Fibroblast of peridontal ligament (primary cell): ENCODE measurements at regions not wholly inside any gene's neighbourhood (a gene's known extent, or its start where the extent isn't known, plus 50 kb on each side); places are given as distances from the start of the nearest gene placed in this dataset.

Experiments used
- DNase-seq: peaks from one replicate; pipeline ENCODE4 v3.0.0-alpha.2; 2010; ENCODE audit errors: extremely low read depth

DNA sequence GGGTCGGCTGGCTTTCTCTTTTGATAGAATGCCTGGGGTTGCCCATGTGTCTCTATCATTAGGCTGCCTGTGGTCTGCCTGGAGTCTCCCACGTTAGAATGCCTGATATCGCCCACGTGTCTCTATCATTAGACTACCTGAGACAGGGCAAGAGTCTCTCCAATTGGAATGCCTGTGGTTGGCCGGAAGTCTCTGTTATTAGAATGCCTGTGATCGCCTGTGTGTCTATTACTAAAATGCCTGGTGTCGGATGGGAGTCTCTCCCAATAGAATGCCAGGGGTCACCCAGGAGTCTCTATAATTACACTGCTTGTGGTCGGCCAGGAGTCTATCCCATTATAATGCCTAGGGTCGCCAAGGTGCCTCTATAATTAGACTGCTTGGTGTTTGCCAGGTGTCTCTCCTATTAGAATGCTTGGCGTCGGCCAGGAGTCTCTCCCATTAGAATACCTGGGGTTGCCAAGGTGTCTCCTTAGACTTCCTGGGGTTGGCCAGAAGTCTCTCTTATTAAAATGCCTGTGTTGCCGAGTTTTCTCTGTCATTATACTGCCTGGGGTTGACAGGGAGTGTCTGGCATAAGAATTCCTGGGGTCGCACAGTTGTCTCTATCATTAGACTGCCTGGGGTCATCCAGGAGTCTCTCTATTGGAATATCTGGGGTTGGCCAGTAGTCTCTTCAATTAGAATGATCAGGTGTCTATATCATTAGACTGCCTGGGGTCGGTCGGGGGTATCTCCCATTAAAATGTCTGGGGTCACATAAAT lies 2272.8 kb downstream of the TP53TG3F start:
- no peak for DNase-seq

DNA sequence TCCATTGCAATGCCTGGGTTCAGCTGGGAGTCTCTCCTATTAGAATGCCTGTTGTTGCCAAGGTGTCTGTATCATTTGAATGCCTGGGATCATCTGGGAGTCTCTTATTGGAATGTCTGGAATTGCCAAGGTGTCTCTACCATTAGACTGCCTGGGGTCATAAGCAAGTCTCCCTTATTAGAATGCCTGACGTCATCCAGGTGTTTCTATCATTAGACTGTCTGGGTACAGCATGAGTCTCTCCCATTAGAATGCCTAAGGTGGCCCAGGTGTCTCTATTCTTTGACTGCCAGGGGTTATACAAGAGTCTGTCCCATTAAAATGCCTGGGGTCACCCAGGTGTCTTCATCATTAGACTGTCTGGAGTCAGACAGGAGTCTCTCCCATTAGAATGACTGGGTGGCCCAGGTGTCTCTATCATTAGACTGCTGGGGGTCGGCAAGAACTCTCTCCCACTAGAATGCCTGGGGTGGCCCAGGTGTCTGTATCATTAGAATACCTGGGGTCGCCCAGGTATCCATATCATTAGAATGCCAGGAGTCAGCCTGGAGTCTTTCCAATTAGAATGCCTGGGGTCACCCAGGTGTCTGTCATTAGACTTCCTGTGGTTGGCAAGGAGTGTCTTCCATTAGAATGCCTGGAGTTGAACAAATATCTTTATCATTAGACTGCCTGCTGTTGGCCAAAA lies 2274.0 kb downstream of the TP53TG3F start:
- DNase-seq: no peak

DNA sequence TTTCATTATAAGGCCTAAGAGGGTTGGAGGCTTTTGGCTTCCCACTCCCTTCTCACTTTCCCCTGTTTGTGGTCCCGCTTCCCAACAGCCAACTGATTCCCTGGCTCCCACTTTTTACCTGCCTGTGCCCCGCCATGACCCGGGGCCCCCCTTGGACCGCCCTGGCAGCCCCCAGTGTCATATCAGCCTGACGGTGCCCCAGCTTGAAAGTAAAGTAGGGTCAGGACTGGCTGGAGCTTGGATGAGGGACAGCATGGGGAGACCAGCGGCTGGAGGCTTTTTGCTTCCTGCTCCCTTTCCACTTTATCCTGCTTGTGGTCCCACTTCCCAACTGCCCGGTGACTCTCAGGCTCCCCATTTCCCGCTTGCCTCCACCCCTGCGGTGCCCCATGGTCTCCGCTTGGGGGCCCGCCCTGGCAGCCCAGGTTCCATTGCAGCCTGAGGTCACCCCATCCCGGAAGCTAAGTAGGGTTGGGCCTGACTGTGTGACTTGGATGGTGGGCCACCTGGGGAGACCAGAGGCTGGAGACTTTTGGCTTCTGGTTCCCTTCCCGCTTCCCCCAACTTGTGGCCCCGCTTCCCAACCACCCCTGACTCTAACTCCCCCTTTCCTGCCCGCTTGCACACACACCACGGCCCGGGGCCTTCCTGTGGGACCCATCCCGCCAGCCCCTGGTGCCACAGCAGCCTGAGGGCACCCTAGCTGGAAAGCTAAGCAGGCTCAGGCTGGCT lies 2274.7 kb downstream of the TP53TG3F start:
- DNase-seq: no peak

DNA sequence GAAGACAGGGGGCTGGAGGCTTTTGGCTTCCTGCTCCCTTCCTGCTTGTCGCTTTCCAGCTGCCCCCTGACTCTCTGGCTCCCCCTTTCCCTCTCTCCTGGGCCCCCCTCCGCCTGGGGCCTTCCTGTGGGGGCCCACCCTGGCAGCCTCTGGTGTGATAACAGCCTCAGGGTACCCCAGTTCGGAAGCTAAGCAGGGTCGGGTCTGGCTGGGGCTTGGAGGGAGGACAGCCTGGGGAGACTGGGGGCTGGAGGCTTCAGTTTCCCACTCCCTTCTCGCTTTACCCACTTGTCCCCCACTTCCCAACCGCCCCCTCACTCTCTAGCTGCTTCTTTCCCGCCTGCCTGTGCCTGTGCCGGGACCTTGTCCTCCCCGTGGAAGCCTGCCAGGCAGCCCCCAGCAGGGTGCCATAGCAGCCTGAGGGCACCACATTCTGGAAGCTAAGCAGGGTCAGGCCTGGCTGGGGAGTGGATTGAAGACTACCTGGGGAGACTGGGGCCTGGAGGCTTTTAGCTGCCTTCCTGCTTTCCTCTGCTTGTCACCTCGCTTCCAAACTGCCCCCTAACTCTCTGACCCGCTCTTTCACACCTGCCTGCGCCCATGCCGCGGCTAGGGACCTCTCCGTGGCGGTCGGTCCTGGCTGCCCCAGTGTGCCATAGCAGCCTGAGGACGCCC lies 2275.5 kb downstream of the TP53TG3F start:
- no peak for DNase-seq

DNA sequence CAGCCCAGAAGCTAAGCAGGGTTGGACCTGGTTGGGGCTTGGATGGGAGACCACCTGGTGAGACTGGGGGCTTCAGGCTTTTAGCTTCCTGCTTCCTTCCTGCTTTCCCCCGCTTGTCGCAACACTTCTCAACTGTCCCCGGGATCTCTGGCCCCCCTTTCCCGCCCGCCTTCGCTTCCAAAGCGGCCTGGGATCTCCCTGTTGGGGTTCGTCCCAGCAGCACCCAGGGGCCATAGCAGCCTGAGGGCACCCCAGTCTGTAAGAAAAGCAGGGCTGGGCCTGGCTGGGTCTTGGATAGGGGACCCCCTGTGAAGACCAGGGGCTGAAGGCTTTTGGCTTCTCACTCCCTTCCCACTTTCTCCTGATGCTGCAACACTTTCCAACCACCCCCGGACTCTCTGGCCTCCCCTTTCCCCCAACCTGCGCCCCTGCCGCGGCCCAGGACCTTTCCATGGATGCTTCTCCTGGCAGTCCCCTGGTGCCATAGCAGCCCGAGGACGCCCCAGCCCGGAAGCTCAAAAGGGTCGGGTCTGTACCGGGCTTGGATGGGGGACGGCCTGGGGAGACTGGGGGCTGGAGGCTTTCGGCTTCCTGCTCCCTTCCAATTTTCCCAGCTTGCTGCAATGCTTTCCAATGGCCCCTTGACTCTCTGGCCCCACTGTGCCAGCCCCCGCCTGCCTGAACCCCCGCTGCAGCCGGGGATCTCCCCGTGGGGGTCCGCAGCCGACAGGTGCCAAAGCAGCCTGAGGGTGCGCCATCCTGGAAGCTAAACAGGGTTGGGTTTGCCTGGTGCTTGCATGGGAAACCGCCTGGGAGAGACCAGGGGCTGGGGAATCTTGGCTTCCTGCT lies 2276.2 kb downstream of the TP53TG3F start:
- no peak for DNase-seq

DNA sequence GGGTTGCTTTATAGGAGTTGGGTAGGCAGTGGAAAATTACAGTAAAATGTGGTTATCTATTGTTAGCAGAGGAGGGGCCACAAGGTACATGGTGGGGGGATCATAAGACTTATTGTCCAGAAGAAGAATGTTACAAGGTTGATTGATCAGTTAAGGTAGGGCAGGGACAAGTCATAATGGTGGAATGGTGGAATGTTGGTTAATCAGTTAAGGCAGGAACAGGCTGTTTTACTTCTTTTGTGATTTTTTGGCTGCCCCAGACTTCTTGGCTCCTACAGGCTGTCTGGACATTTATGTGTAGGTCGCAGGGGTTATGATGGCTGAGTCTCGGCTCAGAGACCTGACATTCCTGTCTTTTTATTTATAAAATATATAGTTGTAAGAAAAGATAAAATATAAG lies 2277.1 kb downstream of the TP53TG3F start:
- no peak for DNase-seq

DNA sequence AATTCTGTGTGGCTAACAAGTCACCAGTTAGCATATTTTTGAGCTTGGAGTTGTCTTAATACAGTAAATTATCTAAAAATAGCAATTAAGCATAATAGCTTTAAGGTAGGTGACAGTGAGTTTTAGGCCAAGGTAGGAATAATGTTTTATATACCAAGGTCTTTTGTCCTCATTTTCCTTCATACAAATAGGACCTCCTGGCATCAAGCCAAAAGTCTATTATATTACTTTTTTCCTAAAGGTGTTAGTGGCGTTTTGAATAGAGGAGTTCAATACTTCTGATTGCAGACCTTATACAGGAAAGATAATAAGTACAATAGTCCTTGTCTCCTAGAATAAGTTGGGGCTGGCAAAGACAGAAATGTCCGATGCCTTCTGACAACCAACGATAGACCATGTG lies 2277.7 kb downstream of the TP53TG3F start:
- DNase-seq: no peak

DNA sequence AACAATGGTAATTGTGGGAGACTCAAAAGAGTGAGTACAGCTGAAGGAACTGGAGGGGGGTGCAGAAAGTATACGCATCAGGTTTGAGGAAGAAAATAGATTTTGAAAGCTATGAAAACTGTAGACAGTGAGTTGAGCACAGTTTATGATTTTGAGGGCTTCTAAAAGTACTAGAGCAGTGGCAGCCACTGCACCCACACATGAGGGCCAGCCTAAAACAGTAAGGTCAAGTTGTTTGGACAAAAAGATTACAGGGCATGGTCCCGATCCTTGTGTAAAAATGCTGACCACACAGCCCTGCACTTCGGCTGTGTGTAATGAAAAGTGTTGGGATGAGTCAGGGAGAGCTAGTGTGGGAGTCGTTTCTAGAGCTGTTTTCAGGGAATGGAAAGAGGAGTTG lies 2282.1 kb downstream of the TP53TG3F start:
- DNase-seq: no peak

DNA sequence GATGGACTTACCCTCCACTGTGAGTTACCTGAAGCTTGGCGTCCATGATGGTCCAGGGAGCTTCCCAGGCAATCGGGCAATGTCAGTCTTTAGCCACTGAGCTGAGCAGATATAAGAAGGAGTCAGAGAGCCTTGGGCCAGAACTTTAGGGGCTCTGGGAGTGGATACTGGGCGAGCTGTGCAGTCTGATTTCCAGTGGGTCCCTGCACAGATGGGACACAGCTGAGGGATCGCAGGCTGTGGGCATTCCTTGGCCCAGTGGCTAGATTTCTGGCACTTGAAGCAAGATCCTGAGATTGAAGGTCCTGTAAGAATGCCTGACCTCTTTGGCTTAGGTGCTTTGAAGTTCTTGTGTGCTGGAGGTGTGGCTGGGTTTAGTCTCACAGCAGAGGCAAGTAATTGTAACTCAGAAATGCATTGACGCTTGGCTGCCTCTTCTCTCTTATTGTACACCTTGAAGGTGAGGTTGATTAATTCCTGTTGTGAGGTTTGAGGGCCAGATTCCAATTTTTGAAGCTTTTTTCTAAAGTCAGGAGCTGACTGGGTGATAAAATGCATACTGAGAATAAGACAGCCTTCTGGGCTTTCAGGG lies 2283.8 kb downstream of the TP53TG3F start:
- DNase-seq: no peak

DNA sequence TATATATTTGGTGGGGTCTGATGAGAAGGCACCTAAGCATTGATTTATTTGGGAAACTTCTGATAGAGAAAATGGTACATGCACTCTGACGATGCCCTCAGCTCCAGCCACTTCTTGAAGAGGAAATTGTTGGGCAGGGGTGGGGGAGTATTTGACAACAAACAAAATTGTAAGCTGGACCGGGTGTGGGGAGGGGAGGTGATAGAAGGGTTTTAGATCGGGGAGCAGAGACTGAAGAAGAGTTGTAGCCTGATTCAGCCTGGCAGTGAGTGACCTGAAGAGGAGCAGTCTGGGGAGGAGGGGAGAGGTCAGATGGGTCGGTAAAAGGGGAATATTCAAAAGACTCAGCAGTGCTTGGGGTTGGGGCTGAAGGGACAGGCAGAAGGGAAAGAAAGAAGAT lies 2284.7 kb downstream of the TP53TG3F start:
- DNase-seq: no peak

DNA sequence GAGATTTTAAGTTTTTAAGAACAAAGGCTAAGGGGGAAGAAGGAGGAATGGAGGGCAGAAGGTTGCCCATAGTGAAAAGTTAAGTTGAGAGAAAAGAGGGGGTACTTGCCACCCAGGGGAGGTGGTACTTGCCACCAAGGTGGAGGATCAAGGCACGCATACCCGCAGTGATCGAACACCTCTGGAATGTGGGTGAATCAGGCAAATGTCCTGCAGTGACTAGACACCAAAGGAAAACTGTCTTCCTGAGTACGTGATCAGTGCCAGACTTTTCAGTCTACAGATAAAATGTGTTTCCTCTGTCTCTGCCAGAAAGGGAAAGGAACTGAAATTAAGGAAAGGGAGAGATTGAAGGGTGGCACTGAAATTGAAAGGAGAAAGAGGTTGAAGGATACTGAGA lies 2285.3 kb downstream of the TP53TG3F start:
- no peak for DNase-seq

DNA sequence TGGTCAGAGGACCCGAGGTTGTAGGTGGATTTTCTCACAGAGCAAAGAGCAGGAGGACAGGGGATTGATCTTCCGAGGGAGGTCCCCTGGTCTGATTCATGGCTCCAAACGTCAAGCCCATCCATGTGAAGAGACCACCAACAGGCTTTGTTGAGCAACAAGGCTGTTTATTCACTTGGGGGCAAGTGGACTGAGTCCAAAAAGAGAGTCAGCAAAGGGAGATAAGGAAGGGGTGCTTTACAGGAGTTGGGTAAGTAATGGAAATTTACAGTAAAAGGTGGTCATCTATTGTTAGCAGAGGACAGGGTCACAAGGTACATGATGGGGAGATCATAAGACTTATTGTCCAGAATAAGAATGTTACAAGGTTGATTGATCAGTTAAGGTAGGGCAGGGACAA lies 2285.8 kb downstream of the TP53TG3F start:
- DNase-seq: no peak

DNA sequence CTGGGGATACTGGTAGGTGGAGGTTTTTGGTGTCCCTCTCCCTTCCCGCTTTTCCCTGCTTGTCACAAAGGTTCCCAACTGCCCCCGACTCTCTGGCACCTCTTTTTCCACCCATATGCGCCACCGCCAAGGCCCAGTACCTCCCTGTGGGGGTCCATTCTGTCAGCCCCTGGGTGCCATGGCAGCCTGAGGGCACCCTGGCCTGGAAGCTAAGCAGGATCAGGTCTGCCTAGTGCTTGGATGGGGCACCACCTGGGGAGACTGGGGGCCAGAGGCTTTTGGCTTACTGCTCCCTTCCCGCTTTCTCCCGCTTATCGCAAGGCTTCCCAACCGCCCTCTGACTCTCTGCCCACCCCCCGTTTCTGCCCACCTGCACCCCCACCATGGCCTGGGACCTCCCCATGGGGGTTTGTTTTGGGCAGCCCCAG lies 2286.4 kb downstream of the TP53TG3F start:
- DNase-seq: no peak

DNA sequence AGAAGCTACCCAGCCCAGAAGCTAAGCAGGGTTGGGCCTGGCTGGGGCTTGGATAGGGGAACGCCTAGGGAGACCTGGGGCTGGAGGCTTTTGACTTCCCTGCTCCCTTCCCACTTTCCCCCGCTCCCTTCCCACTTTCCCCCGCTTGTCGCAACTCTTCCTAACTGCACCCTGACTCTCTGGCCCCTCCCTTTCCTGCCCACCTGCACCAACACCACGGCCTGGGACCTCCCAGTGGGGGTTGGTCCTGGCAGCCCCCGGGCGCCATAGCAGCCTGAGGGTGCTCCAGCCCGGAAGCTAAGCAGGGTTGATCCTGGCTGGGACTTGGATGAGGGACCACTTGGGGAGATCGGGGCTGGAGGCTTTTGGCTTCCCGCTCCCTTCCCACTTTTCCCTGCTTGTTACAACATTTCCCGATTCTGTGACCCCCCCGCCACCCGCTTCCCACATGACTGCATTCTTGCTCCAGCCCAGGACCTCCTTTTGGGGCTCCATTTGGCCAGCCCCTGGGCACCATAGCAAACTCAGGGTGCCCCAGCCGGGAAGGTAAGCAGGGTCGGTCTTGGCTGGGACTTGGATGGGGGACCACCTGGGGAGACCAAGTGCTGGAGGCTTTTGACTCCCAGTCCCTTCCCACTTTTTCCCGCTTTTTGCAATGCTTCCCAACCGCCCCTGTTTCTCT lies 2287.0 kb downstream of the TP53TG3F start:
- no peak for DNase-seq

DNA sequence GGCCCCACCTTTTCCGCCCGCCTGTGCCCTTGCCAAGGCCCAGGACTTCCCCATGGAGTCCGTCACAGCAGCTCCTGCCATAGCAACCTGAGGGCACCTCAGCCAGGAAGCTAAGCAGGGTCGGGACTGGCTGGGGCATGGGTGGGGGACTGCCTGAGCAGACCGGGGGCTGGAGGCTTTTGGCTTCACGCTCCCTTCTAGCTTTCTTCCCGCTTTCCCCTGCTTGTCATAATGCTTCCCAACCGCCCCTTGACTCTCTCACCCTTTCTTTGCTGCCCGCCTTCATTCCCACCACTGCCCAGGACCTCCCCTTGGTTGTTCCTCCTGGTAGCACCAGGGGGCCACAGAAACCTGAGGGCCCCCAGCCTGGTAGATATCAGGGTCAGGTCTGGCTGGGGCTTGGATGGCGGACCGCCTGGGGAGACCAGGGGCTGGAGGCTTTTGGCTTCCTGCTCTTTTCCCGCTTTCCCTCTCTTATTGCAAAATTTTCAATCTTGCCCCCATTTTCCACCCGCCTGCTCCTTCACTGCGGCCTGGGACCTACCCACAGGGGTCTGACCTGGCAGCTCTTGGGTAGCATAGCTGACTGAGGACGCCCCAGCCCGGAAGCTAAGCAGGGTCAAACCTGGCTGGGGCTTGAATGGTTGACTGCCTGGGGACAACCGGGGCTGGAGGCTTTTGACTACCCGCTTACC lies 2287.7 kb downstream of the TP53TG3F start:
- no peak for DNase-seq

DNA sequence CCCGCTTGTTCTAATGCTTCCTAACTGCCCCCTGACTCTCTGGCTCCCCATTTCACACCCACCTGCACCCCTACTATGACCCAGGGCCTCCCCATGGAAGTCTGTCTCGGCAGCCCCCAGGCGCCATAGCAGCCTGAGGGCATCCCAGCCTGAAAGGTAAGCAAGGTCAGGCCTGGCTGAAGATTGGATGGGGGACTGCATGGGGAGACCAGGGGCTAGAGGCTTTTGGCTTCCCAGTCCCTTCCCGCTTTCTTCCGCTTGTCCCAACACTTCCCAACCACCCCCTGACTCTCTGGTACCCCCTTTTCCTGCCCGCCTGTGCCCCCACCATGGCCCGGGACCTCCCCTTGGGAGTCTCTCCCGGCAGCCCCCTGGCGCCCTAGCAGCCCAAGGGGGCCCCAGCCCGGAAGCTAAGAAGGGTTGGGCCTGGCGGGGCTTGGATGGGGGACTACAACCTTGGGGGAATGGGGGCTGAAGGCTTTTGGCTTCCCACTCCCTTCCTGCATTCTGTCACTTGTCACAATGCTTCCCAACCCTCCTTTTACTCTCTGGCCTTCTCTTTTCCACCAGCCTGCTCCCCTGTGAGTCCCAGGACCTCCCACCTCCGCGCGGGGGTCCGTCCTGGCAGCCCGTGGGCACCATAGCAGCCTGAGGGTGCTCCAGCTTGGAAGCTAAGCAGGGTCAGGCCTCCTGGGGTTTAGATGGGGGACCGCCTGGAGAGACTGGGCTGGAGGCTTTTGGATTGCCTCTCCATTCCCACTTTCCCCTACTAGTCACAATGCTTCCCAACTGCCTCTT lies 2288.4 kb downstream of the TP53TG3F start:
- DNase-seq: no peak

DNA sequence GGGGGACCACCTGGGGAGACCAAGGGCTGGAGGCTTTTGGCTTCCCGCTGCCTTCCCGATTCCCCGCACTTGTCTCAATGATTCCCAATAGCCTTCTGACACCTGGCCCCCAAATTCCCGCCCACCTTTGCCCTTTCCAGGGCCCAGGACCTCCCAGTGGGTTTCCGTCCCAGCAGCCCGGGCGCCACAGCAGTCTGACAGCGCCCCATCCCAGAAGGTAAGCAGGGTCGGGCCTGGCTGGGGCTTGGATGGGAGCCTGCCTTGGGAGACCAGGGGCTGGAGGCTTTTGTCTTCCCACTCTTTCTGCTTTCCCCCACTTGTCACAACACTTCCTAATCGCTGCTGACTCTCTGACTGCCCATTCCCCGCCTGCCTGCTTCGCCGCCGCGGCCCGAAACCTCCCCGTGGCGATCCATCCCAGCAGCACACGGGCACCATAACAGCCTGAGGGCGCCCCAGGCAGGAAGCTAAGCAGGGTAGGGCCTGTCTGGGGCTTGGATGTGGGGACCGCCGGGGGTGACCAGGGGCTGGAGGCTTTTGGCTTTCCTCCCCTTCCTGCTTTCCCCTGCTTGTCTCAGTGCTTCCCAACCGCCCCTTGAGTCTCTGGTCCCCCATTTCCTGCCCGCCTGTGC lies 2289.3 kb downstream of the TP53TG3F start:
- no peak for DNase-seq
